NCI-H1417 (cell line): ENCODE measurements at regions not wholly inside any gene's neighbourhood (a gene's known extent, or its start where the extent isn't known, plus 50 kb on each side); places are given as distances from the start of the nearest gene placed in this dataset.
"Not testable (repeated sequence)": the region's sequence is repeated elsewhere in the genome, so short reads cannot be mapped to it uniquely, and the experiment has no call there.

ENCODE experiments used
- DNase-seq, 3 experiments: peaks; one replicate each; lab custom pipeline; 2025; lab: John Stamatoyannopoulos, UW

- DNase-seq, result no peak
Measured at GRCh38 chr6:14369717-14370116, 252.1 kb downstream of the CD83 start.

DNA sequence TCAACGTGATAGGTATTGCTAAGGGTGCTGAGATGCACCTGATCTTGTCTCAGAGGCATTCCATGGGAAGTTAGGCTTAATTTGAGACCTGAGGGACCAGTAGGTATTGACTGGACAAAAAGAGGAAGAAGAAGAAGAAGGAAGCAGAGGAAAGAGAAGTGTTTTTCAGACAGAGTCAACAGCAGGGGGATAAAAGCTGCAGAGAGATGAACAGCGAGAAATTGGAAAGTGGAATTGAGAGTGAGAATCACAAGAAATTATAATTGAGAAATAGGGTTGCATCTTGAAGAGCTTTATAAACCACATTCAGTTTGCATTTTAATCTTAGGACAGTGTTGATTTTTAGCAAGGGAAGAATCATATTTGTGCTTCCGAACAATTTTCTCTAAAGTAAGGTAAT lies 254.0 kb downstream of the CD83 start:
- DNase-seq, result no peak

- peak in 1 of 3 experiments; percentile 19 for DNase-seq
Measured at GRCh38 chr6:14372734-14373489, 255.3 kb downstream of the CD83 start.

DNA sequence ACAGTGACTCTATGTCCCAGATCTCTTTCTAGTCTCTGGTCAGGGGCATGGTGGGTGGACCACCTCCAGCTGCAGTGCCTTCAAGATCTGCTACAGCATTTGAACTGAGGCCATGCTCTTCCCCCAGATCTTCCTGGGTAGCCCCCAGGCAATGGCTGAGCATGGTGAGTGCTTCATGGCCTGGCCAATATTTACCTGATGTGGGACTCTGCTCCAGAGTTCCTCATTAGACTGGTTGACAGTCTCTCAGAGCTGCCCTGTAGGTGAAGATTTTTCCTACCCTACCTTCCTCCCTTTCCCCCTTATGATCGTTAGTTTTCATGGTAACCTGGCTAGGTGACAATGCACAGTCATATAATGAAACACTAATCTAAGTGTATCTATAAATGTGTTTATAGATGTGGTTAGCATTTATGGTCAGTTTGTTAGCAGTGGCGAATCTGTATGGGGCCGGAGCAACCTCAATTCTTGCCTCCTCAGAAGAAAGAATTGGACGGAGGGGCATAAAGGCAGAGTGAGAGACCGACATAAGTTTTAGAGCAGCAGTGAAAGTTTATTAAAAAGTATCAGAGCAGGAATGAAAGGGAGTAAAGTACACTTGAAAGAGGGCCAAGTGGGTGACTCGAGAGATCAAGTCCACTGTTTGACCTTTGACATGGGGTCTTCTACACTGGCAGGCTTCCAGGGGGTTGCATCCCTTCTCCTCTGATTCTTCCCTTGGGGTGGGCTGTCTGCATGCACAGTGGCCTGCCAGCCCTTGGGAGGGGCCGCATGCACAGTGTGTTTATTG lies 256.3 kb downstream of the CD83 start:
- no peak for DNase-seq

- no peak for DNase-seq
Measured at GRCh38 chr6:14375930-14376329, 258.4 kb downstream of the CD83 start.

DNA sequence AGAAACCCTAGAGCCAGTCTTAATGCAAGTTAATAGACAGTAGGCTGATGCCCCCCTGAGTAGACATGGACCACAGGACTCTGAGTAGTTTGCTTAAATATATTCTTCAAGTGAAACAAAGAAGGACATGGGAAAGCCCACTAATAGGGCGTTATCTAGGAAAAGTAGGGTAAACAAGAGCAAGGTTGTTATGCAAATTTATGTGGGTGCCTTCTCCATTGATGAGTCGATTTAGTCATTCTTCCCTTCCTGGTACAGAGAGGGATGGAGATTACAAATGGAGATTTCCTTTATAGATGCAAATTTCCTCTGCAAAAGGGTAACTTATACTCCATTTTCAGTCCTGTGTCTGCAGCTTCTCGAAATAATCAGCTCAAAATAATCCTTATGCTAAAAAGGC lies 262.0 kb downstream of the CD83 start:
- DNase-seq, result no peak

- peak in 1 of 3 experiments; percentile 32 for DNase-seq
Measured at GRCh38 chr6:14380086-14380820, 262.7 kb downstream of the CD83 start.

- peak; percentile 12 to 80 (median 62) for DNase-seq
Measured at GRCh38 chr6:14380901-14381828, 263.6 kb downstream of the CD83 start.

GRCh38 chr6:14381829-14382677 lies 264.5 kb downstream of the CD83 start:
- peak in 2 of 3 experiments; percentile 39 to 82 for DNase-seq

GRCh38 chr6:14382678-14383236 lies 265.2 kb downstream of the CD83 start:
- no peak for DNase-seq

DNA sequence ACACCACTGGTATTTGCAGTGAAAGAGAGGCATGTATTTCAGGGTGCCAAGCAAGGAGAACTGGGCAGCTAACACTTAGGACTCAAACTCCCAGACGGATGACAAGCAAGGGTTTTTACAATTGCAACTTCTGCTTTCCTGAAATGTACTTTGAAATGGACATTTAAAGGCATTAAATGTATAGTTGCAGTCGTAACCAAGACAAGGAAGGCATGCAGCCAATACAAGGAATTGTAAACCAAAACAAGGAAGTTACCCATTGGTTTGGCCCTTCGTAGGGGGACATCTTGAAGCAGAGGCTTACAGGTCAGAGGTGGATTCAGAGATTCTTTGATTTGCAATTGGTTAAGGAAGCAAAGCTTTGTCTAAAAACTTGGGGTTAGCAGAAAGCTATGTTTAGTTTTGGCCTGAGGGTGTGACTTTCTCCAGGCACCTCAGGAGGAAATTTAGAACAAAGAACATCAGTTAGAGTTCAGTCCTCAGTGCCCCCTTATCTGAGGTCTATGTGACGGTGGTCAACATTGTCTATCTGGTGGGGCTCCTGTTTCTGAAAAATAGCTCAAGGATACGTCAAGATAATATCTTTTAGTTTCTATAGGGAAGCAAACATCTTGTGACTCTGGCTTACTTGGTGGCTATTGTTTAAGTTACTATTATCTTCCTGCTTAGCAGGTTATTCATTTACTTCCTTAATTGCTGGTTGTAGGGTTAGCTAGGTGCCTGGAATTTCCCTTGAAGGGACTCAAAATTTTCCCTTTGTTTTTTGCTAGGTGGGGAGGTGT lies 266.0 kb downstream of the CD83 start:
- DNase-seq, result no peak

- peak; percentile 63 to 98 (median 88) for DNase-seq
Measured at GRCh38 chr6:14384175-14384949, 266.8 kb downstream of the CD83 start.

DNA sequence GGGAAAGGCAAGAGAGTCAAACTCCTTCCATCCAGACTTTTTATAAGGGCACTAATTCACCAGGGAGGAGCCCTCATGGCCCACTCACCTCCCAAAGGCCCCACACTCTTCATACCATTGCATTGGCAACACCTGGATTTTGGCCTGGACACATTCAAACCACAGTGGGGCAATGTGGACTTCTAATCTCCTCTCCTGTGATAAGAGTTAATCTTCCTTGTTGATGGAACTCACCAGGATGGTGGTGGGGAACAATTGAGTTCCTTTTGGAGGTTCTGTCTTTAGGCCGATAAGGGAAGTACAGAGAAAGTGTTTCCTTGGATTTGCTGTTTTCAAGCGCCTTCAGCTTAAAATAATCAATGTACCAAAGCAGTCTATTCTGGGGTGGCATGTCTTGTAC lies 268.7 kb downstream of the CD83 start:
- DNase-seq, result no peak

DNA sequence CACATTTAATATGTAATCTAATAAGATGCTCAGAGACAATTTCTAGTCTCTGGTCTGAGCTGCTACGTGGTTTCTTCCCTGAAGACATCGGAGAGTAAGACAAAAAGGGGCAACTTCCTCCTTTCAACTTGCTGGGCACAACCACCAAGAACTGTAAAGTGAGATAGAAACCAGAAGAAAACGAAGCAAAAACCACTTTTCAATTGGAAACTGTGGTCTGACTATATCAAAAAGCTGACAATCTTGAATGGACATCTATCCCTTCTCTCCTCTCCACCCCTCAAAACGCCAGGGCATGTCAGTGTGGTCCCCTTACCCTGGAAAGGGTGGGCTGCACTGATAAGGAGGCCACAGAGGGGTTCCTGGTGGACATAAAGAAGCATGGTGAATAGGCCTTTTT lies 269.1 kb downstream of the CD83 start:
- no peak for DNase-seq

- DNase-seq, result no peak
Measured at GRCh38 chr6:14388371-14388770, 270.8 kb downstream of the CD83 start.

DNA sequence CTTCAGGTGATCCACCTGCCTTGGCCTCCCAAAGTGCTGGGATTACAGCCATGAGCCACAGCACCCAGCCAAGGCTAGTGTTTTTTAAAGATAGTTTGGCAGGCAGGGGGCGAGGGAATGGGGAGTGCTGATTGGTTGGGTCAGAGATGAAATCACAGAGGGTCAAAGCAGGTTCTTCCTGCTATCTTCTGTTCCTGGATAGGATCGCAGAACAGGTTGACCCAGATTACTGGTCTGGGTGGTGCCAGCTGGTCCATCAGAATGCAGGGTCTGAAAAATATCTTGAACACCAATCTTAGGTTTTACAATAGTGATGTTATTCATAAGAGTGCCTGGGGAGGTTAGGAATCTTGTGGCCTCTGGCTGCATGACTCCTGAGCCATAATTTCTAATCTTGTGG lies 272.2 kb downstream of the CD83 start:
- DNase-seq, result not testable (repeated sequence)

DNA sequence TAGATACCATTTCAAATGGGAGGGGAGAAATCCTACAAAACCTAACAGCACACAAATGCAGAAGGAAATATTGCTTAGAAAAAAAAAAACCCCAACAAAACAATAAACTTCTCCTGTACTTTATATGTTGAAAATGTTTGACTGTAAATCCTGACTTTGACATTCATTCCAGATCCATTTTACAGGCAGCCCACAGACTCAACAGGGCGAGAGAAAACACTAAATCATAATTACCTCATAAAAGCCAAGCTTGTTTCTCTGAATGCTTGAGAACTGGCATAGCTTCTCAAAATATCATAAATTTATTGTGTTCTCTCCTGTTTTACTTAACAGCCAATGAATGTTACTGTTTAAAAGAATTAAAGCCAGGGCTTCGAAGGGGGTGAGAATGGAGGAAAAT lies 273.2 kb downstream of the CD83 start:
- DNase-seq, result peak in 1 of 3 experiments; percentile 4

DNA sequence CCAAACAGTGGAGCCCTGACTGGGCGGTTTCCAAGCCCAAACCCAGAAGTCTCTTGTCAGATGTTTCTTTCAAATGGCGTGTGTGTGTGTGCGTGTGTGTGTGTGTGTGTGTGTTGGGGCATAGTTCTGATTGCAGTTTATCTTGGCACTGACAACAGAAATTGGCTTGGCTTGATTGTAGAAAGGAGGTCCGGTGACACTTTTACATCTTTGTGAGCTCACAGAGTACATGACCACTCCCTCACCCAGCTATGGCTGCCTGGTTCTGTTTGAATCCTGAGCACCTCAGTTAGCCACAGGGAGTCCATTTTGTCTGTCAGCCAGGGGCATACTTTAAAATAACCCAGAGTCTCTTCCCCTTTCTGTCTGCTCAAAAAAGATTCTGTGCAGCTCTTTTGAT lies 276.3 kb downstream of the CD83 start:
- no peak for DNase-seq

DNA sequence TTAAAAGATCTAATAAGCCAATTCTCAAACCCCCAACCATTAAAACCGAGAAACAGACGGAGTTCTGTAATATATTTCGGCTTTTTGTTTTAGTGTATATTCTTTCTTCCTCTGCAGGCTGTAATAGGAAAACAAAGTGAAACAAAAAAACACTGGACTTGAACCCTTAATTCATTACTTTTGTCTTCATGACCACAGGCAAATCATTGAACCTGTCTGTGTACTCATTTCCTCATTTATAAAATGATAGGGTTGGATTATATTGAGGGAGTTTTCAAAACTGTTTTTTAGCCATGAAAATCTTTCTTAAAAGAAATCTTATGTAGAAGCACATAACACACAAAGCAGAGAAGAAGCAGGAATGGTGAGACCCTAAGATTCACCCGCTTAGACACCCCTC lies 278.8 kb downstream of the CD83 start:
- no peak for DNase-seq
